GM19372 (cell line): ENCODE measurements at regions not wholly inside any gene's neighbourhood (a gene's known extent, or its start where the extent isn't known, plus 50 kb on each side); places are given as distances from the start of the nearest gene placed in this dataset.

Source experiments
- ATAC-seq: cut with Tn5 transposase; IDR thresholded peaks from one replicate; pipeline ENCODE4 v1.9.1; 2021; ENCODE audit warnings: mild to moderate bottlenecking, low read depth, moderate library complexity; ENCODE audit not compliant: unreplicated experiment

DNA sequence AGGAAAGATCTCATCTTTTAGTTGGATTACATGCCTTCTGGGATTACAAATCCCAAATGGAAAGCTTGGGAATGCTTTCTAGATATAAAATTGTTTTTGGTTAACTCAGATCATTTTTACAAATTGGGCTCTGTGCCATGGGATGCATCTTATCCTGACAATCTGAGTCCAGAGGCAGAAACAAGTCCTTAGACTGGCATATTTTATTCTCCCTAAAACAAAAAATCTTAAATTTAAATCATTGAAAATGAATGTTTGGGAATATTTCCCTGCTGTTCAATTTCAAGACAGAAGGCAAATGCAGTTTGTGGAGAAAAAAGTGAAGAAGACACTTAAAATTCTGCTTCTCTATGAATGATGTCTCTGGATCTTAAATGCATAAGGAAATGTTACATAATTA is 456.6 kb upstream of the GOT2 start:
- ATAC-seq, result no peak

DNA sequence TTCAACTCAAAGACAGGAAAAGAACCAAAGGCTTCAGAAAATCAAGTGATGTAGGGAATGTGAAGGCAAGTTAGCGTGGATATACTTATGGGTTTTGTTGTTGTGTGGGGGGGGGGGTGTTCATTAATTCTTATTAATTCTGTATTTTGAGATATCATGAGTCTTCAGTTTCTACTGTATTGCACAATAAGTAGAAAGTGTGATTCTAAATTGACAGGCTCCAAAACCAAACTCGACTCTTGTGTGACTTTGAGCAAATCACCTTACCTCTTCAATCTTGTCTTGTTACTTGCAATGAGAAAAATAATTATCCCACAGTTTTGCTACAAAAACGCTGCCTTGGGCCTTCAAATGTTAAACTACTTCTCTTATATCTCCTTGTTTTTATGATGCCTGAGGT is 453.9 kb upstream of the GOT2 start:
- no peak for ATAC-seq

DNA sequence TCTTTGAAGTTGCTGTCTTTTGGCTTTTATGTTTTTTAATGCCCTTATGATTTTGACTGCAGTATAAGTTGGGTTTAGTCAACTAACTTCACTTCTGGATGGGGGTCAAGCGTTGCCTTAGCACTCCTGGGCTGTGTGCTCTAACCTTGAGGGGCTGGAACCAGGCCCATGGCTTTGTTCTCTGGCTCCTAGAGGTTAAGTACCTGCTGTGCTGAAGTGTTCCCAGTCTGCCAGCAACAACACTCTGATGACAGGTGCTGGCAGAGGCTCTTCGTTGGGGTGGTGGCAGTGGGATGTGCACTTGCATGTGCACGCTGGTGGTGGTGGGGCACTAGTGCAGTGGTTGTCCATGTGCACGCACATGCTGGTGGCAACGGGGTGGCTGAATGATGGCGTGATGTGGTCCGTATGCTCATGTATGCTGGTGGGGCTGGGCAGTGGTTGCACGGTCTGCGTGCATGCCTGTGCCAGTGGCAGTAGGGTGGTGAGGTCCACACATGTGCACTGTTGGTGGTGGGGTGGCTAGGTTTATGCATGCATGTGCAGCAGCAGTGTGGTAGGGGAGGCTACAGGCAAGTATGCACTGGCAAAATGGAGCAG is 447.8 kb upstream of the GOT2 start:
- ATAC-seq, result no peak

DNA sequence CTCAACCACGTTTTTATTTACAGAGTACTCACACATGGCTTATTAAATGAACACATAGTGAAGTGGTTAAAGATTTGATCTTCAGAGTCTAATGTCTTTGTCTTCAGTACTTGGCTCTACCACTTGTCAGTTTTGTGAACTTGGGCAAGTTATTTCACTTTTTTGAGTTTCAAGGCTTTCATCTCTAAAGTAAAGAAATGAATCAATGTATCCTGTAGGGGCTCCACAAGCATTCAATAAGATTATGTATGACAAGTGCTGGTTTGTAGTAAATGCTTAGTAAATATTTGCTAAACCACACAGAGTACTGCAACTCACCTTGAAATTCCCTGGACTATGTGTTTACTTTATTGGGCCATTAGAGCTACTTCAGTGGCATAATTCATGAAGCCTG is 446.0 kb upstream of the GOT2 start:
- no peak for ATAC-seq

DNA sequence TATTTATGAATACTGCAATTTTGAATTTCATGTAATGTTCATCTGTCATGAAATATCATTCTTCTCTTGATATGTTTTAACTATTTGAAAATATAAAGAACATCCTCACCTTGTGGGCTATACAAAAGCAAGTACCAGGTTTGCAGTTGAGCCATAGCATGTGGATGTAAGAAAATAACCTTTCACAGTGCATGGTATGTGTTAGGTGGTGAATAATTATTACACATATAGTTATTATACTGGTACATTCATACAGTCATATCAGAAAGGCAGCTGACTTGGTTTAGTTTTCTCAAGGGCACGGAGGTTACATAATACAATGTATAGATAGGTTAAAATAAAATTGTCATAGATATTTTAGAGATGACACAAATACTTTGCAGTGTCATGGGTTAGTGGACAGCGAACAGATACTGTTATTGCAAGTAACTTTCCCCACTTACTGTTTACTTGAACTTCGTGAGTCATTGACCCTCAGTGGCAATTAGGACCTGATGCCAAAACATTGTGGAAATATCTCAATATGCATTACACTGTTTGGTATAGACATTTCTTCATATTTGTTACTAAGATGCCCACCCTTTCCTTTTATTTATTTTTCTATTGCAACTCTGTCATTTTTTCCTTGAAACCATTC is 445.4 kb upstream of the GOT2 start:
- ATAC-seq, result no peak

DNA sequence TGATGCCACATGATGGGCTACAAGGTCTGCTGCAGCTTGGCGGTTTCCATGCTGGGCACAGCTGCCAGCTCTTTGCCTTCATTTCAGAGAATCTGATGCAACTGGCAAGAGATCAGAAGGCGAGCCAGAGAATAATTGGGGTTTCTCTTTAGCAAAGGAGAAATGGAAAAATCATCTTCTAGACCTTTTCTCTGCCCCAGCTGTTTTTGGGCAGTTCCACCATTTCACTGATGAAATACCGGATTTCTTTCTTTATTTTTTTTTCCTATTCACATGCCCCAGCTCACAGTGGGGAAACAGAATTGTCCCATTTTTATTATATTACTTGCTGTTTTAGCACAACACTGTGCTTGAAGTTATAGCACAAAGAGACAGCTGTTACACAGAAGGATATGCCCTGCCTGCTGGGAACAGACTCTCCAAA is 439.3 kb upstream of the GOT2 start:
- ATAC-seq, result no peak

DNA sequence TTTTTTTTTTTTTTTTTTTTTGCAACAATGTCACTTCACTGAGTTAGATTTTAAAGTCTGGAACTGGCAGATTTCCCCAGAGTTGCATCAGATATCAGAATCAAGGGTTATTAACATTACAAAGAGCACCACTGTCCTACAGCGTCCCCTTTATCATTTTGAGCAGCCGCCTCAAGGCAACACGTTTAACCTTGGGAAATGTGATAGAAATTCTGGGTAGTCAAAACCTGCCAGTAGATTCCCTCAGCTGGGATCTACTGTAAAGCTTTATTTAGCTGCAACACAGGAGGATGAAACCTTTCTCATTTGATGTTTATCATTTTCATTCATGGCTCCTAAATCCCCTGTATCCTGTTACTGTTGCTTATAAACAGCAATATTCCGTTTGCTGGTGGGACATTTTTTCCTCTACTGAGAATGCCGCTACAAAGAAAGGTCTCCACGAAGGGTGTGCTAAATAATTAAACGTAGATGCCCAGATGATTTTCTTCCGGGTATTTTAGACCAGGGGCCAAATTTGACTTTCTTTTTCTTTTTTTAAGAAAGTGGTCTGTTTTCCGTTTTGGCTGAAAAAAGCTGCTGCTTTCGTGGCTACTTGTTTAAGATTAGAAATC is 436.1 kb upstream of the GOT2 start:
- no peak for ATAC-seq

DNA sequence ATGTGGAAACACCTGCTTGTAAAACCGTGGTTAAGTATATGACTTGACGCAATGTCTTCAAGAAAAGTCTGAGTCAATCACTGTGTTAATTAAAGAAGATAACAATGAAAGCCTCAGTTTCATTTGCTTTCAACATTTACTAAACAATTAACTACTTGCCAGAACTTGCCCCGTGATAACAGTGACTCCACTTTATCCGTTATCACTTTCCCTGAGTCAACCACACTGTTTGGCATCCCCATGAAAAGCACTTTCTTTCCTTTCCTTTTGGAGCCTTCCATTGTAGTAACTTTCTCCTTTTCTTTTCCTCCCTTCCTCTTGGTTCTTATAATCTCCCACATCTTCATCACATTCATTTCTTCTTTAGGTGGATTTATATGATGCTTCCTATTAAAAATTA is 435.1 kb upstream of the GOT2 start:
- ATAC-seq, result no peak

DNA sequence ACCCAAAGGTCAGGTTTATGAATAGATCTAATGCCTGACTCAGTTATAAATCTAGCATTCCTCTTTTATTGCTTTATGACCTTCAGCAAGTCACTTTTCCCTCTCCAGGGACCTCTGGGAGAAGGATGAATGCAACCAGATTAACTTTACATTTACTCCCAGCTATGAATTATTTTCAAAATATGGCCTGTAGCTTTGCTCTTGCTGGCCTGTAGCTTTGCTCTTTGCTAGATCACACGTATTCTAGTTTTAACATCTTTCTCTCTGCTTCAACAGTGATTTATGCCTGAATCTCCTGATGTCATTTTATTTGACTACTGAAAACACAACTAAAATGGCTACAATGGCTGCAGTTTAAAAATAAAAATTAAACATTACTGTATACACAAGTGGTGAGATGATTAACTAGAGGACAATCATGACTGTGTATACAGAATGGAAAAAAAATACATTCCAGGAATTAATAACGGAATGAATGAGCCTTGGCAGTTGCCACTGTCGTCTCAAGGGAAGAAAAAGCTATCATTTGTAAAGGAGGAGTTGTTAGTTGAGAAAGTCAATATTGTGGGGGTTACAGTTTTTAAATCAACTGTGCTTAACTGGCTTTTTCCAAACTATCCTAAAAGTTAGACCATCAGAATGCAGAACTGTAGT is 434.5 kb upstream of the GOT2 start:
- no peak for ATAC-seq

DNA sequence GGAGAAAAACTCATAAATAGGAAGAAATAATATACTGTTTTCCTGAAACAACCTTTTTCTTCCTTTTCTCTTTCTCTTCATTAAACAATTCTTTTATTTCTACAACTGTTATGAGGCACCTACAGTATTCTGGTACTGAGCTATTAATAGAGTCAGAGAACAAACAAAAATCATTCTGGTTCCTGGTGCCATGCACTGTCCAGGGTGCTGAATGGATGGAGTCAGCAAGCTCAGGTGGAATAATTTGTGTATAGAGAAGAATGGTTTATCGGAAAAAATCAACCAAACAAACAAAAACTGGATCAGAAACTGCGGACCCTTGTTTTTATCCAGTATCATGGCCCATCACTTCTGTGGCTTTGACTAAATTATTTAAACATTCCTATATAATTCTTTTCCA is 430.3 kb upstream of the GOT2 start:
- ATAC-seq, result no peak

DNA sequence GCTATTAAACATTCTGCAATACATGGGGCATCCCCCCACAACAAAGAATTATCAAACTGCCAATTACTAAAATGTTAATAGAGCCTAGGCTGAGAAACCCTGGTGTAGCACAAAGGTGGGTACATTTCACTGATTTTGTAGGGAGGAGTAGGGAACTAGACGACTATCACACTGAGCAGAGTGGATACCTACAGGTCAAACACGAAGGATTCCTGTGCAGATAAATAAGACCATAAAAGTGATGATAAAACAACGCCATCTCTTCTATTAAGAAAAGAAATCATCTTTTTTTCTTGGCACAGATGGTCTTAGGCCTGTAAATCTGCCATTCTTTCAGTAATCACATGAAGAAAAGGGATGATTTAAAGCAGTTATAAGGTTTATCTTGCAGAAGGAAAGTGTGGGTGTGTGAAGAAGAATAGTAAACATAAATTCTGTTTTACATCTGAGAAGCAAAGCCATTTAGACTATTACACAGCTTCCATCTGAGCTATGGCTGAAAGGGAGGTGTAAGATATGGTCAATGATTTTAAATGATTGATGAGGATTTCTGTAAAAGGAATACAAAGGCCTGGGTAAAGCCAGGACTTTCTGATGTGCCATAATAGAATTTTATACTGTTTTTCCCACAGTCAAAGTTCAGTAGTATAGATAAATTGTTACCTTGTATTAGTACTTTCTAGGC is 429.4 kb upstream of the GOT2 start:
- no peak for ATAC-seq

DNA sequence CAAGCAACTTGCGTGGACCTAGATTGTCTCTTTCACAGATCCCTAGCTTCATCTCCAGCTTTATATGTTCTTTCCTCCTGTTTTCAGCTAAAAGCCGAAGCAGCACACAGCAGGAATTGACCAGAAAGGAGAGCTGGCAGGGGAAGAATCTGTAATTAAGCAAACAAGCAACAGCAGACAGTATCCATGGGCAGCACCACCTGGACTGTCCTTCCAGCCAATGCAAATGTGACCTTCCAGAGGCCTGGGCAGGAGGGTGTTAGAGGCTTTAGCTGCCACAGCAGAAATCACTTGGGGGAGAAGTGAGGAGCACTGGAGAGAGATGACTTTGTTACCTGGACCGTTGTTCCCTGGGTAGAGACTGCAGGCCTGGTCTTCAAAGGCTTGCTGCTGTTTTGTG is 427.6 kb upstream of the GOT2 start:
- no peak for ATAC-seq

DNA sequence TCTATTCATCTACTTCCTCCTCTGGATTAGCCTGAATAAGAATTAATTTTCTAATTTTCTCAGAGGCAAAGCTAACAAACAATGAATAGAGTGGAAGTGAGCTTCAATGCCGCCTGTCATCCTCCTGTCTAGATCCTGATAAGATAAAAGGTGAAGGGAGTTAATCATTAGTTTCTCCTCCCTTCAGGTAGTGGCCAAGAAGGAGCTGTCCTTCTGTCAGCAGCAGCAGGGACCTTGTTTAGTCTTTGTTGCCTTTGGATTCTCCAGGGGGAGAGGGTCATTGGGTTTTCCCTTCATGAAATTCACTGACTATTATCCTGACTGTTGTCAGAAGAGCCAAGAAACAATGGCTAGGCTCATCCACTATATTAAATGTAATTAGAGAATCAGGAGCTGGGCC is 420.2 kb upstream of the GOT2 start:
- no peak for ATAC-seq

DNA sequence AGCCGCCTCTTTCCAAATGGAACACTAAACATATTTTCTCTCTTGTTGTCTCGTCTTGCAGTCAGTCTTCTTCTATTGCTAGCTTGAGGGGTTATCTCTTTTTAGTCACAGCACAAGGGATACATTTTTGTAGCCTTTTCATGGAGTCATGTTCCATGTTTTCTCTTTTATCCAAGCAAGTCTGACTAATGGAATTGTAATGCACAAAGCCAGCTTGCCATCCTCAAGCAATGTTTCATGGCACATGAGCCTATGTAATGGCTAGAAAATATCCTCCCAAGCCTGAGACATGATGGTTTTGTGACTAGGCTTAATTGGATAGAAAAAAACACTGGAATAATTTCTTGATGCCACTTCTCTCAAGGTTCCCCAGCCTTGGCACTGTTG is 414.6 kb upstream of the GOT2 start:
- no peak for ATAC-seq

DNA sequence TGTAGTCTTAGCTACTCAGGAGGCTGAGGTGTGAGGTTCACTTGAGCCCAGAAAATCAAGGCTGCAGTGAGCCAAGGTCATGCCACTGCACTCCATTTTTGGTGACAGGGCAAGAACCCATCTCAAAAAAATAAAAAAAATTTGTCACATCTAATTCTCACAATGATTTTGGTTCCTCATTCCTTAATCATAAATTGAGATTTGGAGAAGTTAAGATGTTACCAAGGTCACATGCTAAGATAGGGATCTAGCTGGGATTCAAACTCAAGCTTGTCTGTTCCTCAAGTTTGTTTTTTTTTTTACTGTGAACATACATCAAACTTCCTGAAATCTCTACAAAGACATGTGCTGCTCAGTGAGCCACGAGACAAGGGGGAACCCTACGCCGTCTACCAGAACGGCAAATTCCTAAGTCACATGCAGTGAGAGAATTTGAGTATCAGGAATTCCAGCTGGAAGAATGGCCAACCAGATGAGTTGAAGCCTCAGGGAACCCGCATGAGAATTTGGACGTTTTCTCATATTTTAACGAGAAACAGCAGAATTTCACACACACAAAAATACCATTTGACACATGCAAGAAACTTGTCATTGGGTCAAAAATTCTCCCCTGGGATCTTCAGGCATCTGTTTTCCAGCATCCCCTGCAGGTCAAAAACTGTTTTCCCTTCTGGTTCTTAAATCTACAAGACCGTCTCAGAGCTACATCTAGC is 414.1 kb upstream of the GOT2 start:
- ATAC-seq, result no peak

DNA sequence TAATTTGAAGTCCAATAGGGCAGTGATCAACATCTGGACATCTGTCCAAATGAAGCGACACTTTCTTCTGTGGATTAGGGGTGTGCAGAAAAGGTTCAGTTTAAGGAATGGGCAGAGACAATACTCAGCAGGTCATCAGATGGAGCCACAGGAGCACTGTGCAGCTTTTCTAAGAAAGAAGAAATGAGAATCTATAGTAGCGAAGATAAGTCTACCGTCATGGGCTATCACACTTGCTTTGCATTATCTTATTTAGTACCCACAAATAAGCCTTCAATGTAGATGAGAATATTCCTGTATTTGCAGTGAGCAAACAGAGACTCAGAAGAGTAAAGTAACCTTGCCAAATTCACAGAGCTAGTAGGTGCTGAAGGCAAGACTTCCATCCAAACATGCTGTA is 412.0 kb upstream of the GOT2 start:
- no peak for ATAC-seq

DNA sequence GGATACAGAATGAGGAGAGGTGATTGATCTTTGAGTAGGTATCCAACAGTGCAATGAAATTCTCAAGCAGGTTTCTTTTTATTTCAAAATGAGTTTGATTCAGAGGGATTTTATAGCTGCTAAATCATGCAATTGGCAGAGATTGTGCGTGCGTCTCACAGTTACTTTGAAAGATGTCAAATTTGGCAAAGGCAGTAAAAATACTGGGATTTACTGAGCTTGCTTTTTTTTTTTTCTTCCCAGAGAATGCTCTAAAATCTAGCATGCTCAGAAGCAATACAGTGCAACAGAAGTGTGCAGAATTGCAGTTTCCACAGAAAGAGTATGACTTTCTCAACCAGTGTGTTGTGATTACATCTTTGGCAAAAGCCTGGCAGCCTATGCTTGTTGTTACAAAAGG is 410.7 kb upstream of the GOT2 start:
- no peak for ATAC-seq

DNA sequence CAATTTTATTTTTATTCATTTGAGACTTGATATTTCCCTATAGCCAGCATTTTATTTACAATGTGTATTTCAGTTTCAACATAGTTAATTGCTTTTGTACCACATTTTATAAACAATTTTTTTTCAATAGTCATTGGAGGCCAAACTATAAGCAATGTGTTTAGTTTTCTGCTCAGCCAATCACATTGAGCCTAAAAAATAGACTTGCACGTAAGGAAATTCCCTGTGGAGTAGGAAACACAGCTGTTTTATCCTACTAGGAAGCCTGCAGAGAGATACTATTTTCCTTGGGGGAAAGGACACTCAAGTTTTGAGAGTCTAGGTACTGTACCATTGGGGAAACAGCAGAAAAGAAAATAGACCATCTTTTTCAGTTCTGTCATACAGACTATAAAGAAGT is 410.2 kb upstream of the GOT2 start:
- no peak for ATAC-seq

DNA sequence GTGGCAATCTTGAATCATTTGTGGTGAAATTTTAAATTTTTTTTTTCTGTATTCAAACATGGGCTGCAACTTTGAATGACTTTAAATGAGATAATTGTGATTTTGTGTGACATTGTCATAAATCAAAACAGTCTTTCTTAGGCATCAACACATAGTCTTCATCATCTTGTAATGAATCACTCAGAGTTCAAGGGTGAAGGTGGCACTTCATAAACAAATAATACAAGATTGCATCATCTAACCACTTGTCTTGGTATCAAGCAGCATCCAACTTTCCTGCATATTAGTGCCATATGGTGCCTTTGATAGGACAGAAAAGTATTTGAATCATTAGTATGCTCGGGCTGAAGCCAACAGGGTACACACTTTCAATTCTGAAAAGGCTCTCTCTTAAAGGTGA is 392.4 kb upstream of the GOT2 start:
- ATAC-seq, result no peak

DNA sequence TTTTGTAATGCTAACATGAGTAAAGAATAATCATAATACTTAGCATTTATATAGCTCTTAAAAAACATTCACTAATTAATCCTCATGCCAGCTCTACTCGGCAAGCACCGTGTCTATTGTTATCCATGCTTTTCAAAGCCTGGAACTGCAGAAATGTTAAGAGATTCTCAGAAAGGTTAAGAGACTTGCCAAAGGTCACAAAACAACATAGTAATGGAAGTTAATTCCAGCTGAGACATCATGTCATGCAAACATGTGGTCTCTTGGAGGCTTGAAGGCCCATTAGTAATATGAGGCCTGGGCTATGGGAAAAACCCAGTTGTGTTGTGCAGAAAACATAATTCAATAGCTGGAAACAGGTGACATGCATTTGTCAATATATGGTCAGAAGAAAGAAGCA is 389.9 kb upstream of the GOT2 start:
- ATAC-seq, result no peak

DNA sequence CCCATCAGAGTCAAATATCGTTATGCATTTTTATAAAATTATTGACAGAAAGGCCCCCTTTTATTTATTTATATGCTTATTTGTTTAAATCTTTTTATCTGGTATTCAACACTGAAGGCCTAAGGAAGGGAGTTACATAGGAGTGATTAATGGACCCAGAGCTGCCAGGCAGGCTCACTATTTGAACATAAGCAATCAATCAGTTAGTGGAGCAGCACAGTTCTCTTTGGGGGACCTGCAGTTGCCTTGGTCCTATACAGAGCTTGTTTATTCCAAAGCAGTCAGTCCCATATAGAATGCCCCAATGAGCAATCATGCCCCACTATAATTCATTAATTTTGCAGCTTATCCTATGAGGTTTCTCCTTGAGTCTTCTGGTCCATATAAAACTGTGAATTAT is 389.4 kb upstream of the GOT2 start:
- ATAC-seq, result no peak
